Caco-2 (cell line): ENCODE measurements at regions not wholly inside any gene's neighbourhood (a gene's known extent, or its start where the extent isn't known, plus 50 kb on each side); places are given as distances from the start of the nearest gene placed in this dataset.
"Not testable (repeated sequence)": the region's sequence is repeated elsewhere in the genome, so short reads cannot be mapped to it uniquely, and the experiment has no call there.

Experiments used
- BruUV-seq: library from RNA; stranded (reverse); fragments of 400-500 nt; replicated peaks from 2 replicates; lab custom pipeline; 2021; lab: Mats Ljungman, UMichigan
- CTCF ChIA-PET: fragments of 300-600 bp; sonication (Branson Sonifier 250); formaldehyde crosslinking; loops from one replicate; lab custom pipeline; 2022; ENCODE audit warnings: antibody characterized with exemption; lab: Charles Lee
- POLR2A ChIA-PET: fragments of 300-600 bp; sonication (Branson Sonifier 250); formaldehyde crosslinking; loops from one replicate; lab custom pipeline; 2022; ENCODE audit warnings: antibody characterized with exemption; lab: Charles Lee
- DNase-seq, 2 experiments: peaks; one replicate each; pipeline versions ENCODE4 v3.0.0 to v3.0.0-alpha.2; 2020 to 2022
- H3K27me3 ChIP-seq: replicated peaks from 2 replicates; pipeline ENCODE4 v1.6.0; 2011; ENCODE audit warnings: low read length; ENCODE audit not compliant: control insufficient read depth, insufficient read depth
- H3K36me3 ChIP-seq: 2 replicates; pipeline ENCODE4 v1.5.1; 2011; ENCODE audit warnings: low read length; ENCODE audit not compliant: control insufficient read depth, insufficient read depth
- H3K4me1 ChIP-seq: fragments of 250-450 bp; sonication (Bioruptor Pico); 2 replicates; pipeline ENCODE4 v1.5.1; 2020; ENCODE audit warnings: mild to moderate bottlenecking
- H3K4me3 ChIP-seq: 2 replicates; pipeline ENCODE4 v1.5.1; 2011; ENCODE audit warnings: low read depth, mild to moderate bottlenecking, control low read depth, low read length
- H3K9me3 ChIP-seq: fragments of 250-450 bp; sonication (Bioruptor Pico); 2 replicates; pipeline ENCODE4 v1.5.1; 2020; ENCODE audit warnings: mild to moderate bottlenecking, moderate library complexity
- H3K27ac Mint-ChIP-seq: one replicate; pipeline ENCODE4 v1.8.0; 2022; ENCODE audit warnings: mixed read lengths; ENCODE audit not compliant: unreplicated experiment
- H3K27me3 Mint-ChIP-seq: one replicate; pipeline ENCODE4 v1.8.0; 2022; ENCODE audit warnings: mixed read lengths; ENCODE audit not compliant: insufficient read depth, unreplicated experiment
- H3K36me3 Mint-ChIP-seq: one replicate; pipeline ENCODE4 v1.8.0; 2022; ENCODE audit warnings: mild to moderate bottlenecking, mixed read lengths; ENCODE audit not compliant: insufficient read depth, unreplicated experiment
- H3K4me1 Mint-ChIP-seq: one replicate; pipeline ENCODE4 v1.8.0; 2022; ENCODE audit warnings: low read depth, mixed read lengths; ENCODE audit not compliant: unreplicated experiment
- H3K4me3 Mint-ChIP-seq: one replicate; pipeline ENCODE4 v1.8.0; 2022; ENCODE audit warnings: mild to moderate bottlenecking, moderate library complexity, mixed read lengths; ENCODE audit not compliant: unreplicated experiment
- H3K9me3 Mint-ChIP-seq: one replicate; pipeline ENCODE4 v1.8.0; 2022; ENCODE audit warnings: mixed read lengths; ENCODE audit not compliant: unreplicated experiment
- intact Hi-C: fragments of 100-400 bp; cut with micrococcal nuclease; formaldehyde crosslinking; loops from one replicate; pipeline ENCODE4 v1.10.0; 2022; ENCODE audit not compliant: unreplicated experiment
- TF ChIP-seq, protein P1 (sequence below), 2 experiments: fragments of 200-600 bp in 1 of 2; IDR thresholded peaks; 1 replicate in 1 of 2; 2 replicates in 1 of 2; pipeline versions ENCODE4 v1.5.1 to v1.8.0; 2011 to 2022; ENCODE audit warnings: antibody characterized with exemption in 1 of 2, control low read depth in 1 of 2, inconsistent platforms in 1 of 2, low read depth in 1 of 2, low read length in 1 of 2, mild to moderate bottlenecking in 1 of 2, moderate library complexity in 1 of 2; ENCODE audit not compliant: insufficient read depth in 1 of 2, severe bottlenecking in 1 of 2, unreplicated experiment in 1 of 2

DNA sequence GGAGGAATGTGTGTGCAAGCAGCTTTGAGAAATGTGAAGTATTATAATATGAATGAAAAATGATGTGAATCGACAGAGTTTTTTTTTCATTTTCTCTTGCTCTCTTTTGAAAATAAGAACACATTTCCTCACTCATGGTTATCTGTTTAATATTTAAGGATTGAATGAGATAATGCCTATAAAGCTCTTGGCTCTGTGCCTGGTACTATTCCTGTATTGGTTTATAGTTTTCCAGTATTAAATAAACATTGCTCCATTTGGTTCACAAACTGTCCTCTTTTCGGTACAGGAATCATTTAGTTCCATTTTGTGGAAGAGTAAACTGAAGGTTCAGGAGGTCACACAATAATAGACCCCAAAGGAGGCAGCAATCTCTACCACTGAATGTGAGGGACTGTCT, 1185.5 kb upstream of the WWC1 start:
- POLR2A ChIA-PET: no interaction called here
- TF ChIP-seq, protein P1, sequence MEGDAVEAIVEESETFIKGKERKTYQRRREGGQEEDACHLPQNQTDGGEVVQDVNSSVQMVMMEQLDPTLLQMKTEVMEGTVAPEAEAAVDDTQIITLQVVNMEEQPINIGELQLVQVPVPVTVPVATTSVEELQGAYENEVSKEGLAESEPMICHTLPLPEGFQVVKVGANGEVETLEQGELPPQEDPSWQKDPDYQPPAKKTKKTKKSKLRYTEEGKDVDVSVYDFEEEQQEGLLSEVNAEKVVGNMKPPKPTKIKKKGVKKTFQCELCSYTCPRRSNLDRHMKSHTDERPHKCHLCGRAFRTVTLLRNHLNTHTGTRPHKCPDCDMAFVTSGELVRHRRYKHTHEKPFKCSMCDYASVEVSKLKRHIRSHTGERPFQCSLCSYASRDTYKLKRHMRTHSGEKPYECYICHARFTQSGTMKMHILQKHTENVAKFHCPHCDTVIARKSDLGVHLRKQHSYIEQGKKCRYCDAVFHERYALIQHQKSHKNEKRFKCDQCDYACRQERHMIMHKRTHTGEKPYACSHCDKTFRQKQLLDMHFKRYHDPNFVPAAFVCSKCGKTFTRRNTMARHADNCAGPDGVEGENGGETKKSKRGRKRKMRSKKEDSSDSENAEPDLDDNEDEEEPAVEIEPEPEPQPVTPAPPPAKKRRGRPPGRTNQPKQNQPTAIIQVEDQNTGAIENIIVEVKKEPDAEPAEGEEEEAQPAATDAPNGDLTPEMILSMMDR (IDR thresholded peaks at IDR 0.05; ENCODE audit: insufficient read depth in 1 of 2, low read depth in 1 of 2, low read length in 1 of 2, severe bottlenecking in 1 of 2, unreplicated experiment in 1 of 2): no peak
- Mint-ChIP-seq H3K4me3 (no peak overlapping the region), H3K27me3 (no peaks in the 10 kb centered on the region), H3K4me1 (no peaks in the 10 kb centered on the region), H3K36me3 (no peaks in the 10 kb centered on the region), H3K27ac (no peak overlapping the region), H3K9me3 (no peaks in the 10 kb centered on the region)
- Histone ChIP-seq H3K36me3 (no peaks in the 10 kb centered on the region), H3K4me3 (no peak overlapping the region), H3K4me1 (no peaks in the 10 kb centered on the region), H3K27me3 (no peaks in the 10 kb centered on the region), H3K9me3 (no peaks in the 10 kb centered on the region; the same call in 1 of the 2 replicates)
- BruUV-seq: no TSS peak
- CTCF ChIA-PET: no interaction called here
- DNase-seq: no peak
- intact Hi-C loops: no loop called here

DNA sequence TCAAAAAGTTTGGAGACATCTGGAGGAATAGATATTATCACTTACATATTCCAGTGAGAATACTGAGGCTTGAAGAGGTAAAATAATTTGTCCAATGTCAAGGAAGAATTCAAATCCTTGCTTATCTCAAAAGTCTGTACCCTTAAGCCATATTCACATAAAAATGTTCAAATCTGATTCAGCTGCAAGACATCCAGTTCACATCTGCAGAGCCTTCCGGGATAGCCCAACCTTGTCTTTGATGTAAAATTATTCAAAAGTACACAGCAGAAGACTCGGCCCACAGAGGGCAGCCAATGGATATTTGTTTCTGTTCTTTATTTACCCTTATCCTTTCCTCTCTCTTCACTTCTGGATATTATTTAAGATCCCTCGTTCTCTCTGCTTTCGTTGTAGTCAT, 1183.8 kb upstream of the WWC1 start:
- Histone ChIP-seq H3K36me3 (no peaks in the 10 kb centered on the region), H3K9me3 (no peaks in the 10 kb centered on the region; the same call in 1 of the 2 replicates), H3K4me3 (no peak overlapping the region), H3K4me1 (no peaks in the 10 kb centered on the region), H3K27me3 (no peaks in the 10 kb centered on the region)
- ChIA-PET CTCF (no interaction called here), POLR2A (no interaction called here)
- no peaks in the 10 kb centered on the region for H3K9me3 Mint-ChIP-seq
- no peak overlapping the region for H3K4me3 Mint-ChIP-seq
- H3K4me1 Mint-ChIP-seq: no peaks in the 10 kb centered on the region
- BruUV-seq: no TSS peak
- no peak overlapping the region for H3K27ac Mint-ChIP-seq
- intact Hi-C loops: no loop called here
- no peak for DNase-seq
- no peaks in the 10 kb centered on the region for H3K36me3 Mint-ChIP-seq
- H3K27me3 Mint-ChIP-seq: no peaks in the 10 kb centered on the region
- TF ChIP-seq, protein P1 (IDR thresholded peaks at IDR 0.05; ENCODE audit: insufficient read depth in 1 of 2, low read depth in 1 of 2, low read length in 1 of 2, severe bottlenecking in 1 of 2, unreplicated experiment in 1 of 2): no peak

- H3K9me3 Mint-ChIP-seq, H3K4me3 ChIP-seq, BruUV-seq, H3K36me3 Mint-ChIP-seq, H3K27me3 ChIP-seq, H3K36me3 ChIP-seq, H3K4me1 Mint-ChIP-seq, H3K27ac Mint-ChIP-seq, H3K9me3 ChIP-seq, DNase-seq, H3K27me3 Mint-ChIP-seq, CTCF ChIA-PET, H3K4me3 Mint-ChIP-seq, H3K4me1 ChIP-seq, intact Hi-C loops, POLR2A ChIA-PET: not testable (repeated sequence)
Measured at GRCh38 chr5:167108266-167108665, 1183.2 kb upstream of the WWC1 start.

- Histone ChIP-seq H3K4me3 (no peak overlapping the region), H3K36me3 (no peaks in the 10 kb centered on the region), H3K27me3 (no peaks in the 10 kb centered on the region), H3K9me3 (no peaks in the 10 kb centered on the region), H3K4me1 (no peaks in the 10 kb centered on the region)
- ChIA-PET CTCF (no interaction called here), POLR2A (no interaction called here)
- H3K27me3 Mint-ChIP-seq: peaks cover 5% of the 10 kb centered on the region
- no peaks in the 10 kb centered on the region for H3K36me3 Mint-ChIP-seq
- intact Hi-C loops: no loop called here
- TF ChIP-seq, protein P1 (IDR thresholded peaks at IDR 0.05; ENCODE audit: insufficient read depth in 1 of 2, low read depth in 1 of 2, low read length in 1 of 2, severe bottlenecking in 1 of 2, unreplicated experiment in 1 of 2): no peak
- no peaks in the 10 kb centered on the region for H3K9me3 Mint-ChIP-seq
- DNase-seq: no peak
- no peak overlapping the region for H3K27ac Mint-ChIP-seq
- no peak overlapping the region for H3K4me3 Mint-ChIP-seq
- no TSS peak for BruUV-seq
- no peaks in the 10 kb centered on the region for H3K4me1 Mint-ChIP-seq
Measured at GRCh38 chr5:167112556-167112955, 1178.9 kb upstream of the WWC1 start.
